GM12865 (cell line): ENCODE measurements at regions not wholly inside any gene's neighbourhood (a gene's known extent, or its start where the extent isn't known, plus 50 kb on each side); places are given as distances from the start of the nearest gene placed in this dataset.

Experiments used
- DNase-seq: peaks from one replicate; pipeline ENCODE4 v3.0.0; 2010; ENCODE audit warnings: low read depth
- H3K4me3 ChIP-seq: 2 replicates; pipeline ENCODE4 v1.5.1; 2011; ENCODE audit warnings: mild to moderate bottlenecking, low read depth, low read length, control low read depth
- CTCF ChIP-seq: IDR thresholded peaks from 2 replicates; pipeline ENCODE4 v1.5.1; 2011; ENCODE audit warnings: low read length, control low read depth, low read depth, inconsistent platforms; ENCODE audit not compliant: insufficient read depth; ENCODE audit errors: missing control alignments

- no peak for TF ChIP-seq CTCF
- H3K4me3 ChIP-seq, result no peak overlapping the region
- DNase-seq, result no peak
These were observed 122.6 kb upstream of the FNDC3A start for GRCh38 chr13:48852911-48853727.

GRCh38 chr13:48853728-48854102, 122.0 kb upstream of the FNDC3A start:
- H3K4me3 ChIP-seq, result no peak overlapping the region
- DNase-seq, result peak; percentile 9
- TF ChIP-seq CTCF, result no peak

GRCh38 chr13:48857576-48857975, 118.1 kb upstream of the FNDC3A start:
- no peak for DNase-seq
- H3K4me3 ChIP-seq, result no peak overlapping the region
- TF ChIP-seq CTCF, result no peak

- DNase-seq, result no peak
- no peak for TF ChIP-seq CTCF
- H3K4me3 ChIP-seq, result no peak overlapping the region
These were observed 117.4 kb upstream of the FNDC3A start for GRCh38 chr13:48858122-48858902.

- no peak for TF ChIP-seq CTCF
- no peak for DNase-seq
These were observed 116.2 kb upstream of the FNDC3A start for GRCh38 chr13:48859272-48860105.

GRCh38 chr13:48860364-48860763, 115.3 kb upstream of the FNDC3A start:
- DNase-seq, result no peak
- no peak overlapping the region for H3K4me3 ChIP-seq
- TF ChIP-seq CTCF, result no peak

More at GRCh38 chr13:48859272-48860105, 116.2 kb upstream of the FNDC3A start:
- H3K4me3 ChIP-seq, result no peak overlapping the region
